WTC11 (cell line): ENCODE measurements at regions not wholly inside any gene's neighbourhood (a gene's known extent, or its start where the extent isn't known, plus 50 kb on each side); places are given as distances from the start of the nearest gene placed in this dataset.

Experiments used
- ATAC-seq: fragments of 200-7000 bp; cut with Tn5 transposase; 2 replicates; pipeline ENCODE4 v1.10.0; 2021; ENCODE audit warnings: mild to moderate bottlenecking, moderate library complexity
- CTCF ChIA-PET: fragments of 300-600 bp; sonication (Branson Sonifier 250); formaldehyde crosslinking; loops from one replicate; lab custom pipeline; 2021; ENCODE audit warnings: antibody characterized with exemption; lab: Charles Lee
- POLR2A ChIA-PET: fragments of 350-600 bp; sonication (Branson Sonifier 250); formaldehyde crosslinking; loops from one replicate; lab custom pipeline; 2021; ENCODE audit warnings: antibody characterized with exemption; lab: Charles Lee
- DNase-seq: peaks from one replicate; pipeline ENCODE4 v3.0.0; 2021; ENCODE audit warnings: low spot score
- H3K27ac Mint-ChIP-seq: 2 replicates; pipeline ENCODE4 v1.8.0; 2021; ENCODE audit warnings: mixed read lengths
- H3K27me3 Mint-ChIP-seq: 2 replicates; pipeline ENCODE4 v1.8.0; 2021; ENCODE audit warnings: low read depth, mild to moderate bottlenecking, moderate library complexity, mixed read lengths
- H3K36me3 Mint-ChIP-seq: 2 replicates; pipeline ENCODE4 v1.8.0; 2021; ENCODE audit warnings: mixed read lengths
- H3K4me1 Mint-ChIP-seq: 2 replicates; pipeline ENCODE4 v1.8.0; 2022; ENCODE audit warnings: mixed read lengths
- H3K4me3 Mint-ChIP-seq: 2 replicates; pipeline ENCODE4 v1.8.0; 2021; ENCODE audit warnings: mild to moderate bottlenecking, moderate library complexity, mixed read lengths
- H3K9me3 Mint-ChIP-seq: 2 replicates; pipeline ENCODE4 v1.8.0; 2021; ENCODE audit warnings: mixed read lengths
- CBFB ChIP-seq: sonication (generic); formaldehyde crosslinking; IDR thresholded peaks from 2 replicates; pipeline ENCODE4 v1.8.1; 2022; ENCODE audit warnings: mild to moderate bottlenecking, low read depth, missing genetic modification reagents
- CREM ChIP-seq: sonication (generic); formaldehyde crosslinking; IDR thresholded peaks from 2 replicates; pipeline ENCODE4 v1.8.1; 2022; ENCODE audit warnings: mild to moderate bottlenecking, missing genetic modification reagents, moderate library complexity
- ESRRA ChIP-seq: sonication (generic); formaldehyde crosslinking; IDR thresholded peaks from 2 replicates; pipeline ENCODE4 v1.8.1; 2022; ENCODE audit warnings: mild to moderate bottlenecking, missing genetic modification reagents, borderline replicate concordance
- FOXP1 ChIP-seq: sonication (generic); formaldehyde crosslinking; IDR thresholded peaks from 2 replicates; pipeline ENCODE4 v1.8.0; 2022; ENCODE audit warnings: missing genetic modification reagents, mild to moderate bottlenecking, moderate library complexity, borderline replicate concordance
- JUN ChIP-seq: sonication (generic); formaldehyde crosslinking; IDR thresholded peaks from 2 replicates; pipeline ENCODE4 v1.8.0; 2023; ENCODE audit warnings: mild to moderate bottlenecking, missing genetic modification reagents
- KAT7 ChIP-seq: sonication (generic); formaldehyde crosslinking; IDR thresholded peaks from 2 replicates; pipeline ENCODE4 v1.8.1; 2023; ENCODE audit warnings: missing genetic modification reagents, mild to moderate bottlenecking, borderline replicate concordance
- NFYB ChIP-seq: sonication (generic); formaldehyde crosslinking; conservative IDR thresholded peaks from 2 replicates; pipeline ENCODE4 v1.8.0; 2022; ENCODE audit warnings: low read depth, missing genetic modification reagents
- PRRX2 ChIP-seq: fragments of 250-450 bp; sonication (Bioruptor Pico); IDR thresholded peaks from 2 replicates; pipeline ENCODE4 v1.8.0; 2021; ENCODE audit warnings: mild to moderate bottlenecking
- RORB ChIP-seq: fragments of 250-450 bp; sonication (Bioruptor Pico); IDR thresholded peaks from 2 replicates; pipeline ENCODE4 v1.9.0; 2021; ENCODE audit warnings: mild to moderate bottlenecking
- SOX15 ChIP-seq: fragments of 250-450 bp; sonication (Bioruptor Pico); IDR thresholded peaks from 2 replicates; pipeline ENCODE4 v1.9.0; 2021; ENCODE audit warnings: mild to moderate bottlenecking
- TEAD1 ChIP-seq: sonication (generic); formaldehyde crosslinking; IDR thresholded peaks from 2 replicates; pipeline ENCODE4 v1.8.0; 2022; ENCODE audit warnings: mild to moderate bottlenecking, missing genetic modification reagents
- TEAD4 ChIP-seq: sonication (generic); formaldehyde crosslinking; IDR thresholded peaks from 2 replicates; pipeline ENCODE4 v1.8.0; 2022; ENCODE audit warnings: mild to moderate bottlenecking, missing genetic modification reagents
- ZNF138 ChIP-seq: sonication (generic); formaldehyde crosslinking; conservative IDR thresholded peaks from 2 replicates; pipeline ENCODE4 v1.8.1; 2022; ENCODE audit warnings: mild to moderate bottlenecking, moderate library complexity, missing genetic modification reagents
- ZNF232 ChIP-seq: sonication (generic); formaldehyde crosslinking; IDR thresholded peaks from 2 replicates; pipeline ENCODE4 v1.8.0; 2022; ENCODE audit warnings: mild to moderate bottlenecking, missing genetic modification reagents
- ZNF317 ChIP-seq: sonication (generic); formaldehyde crosslinking; IDR thresholded peaks from 2 replicates; pipeline ENCODE4 v1.8.1; 2023; ENCODE audit warnings: low read depth, mild to moderate bottlenecking, moderate library complexity, missing genetic modification reagents, borderline replicate concordance
- ZNF423 ChIP-seq: fragments of 250-450 bp; sonication (Bioruptor Pico); IDR thresholded peaks from 2 replicates; pipeline ENCODE4 v2.1.2; 2022; ENCODE audit warnings: mild to moderate bottlenecking, moderate library complexity
- TF ChIP-seq, protein P1 (sequence below): sonication (generic); formaldehyde crosslinking; IDR thresholded peaks from 2 replicates; pipeline ENCODE4 v1.8.1; 2022; ENCODE audit warnings: low read depth, mild to moderate bottlenecking, moderate library complexity, missing genetic modification reagents, borderline replicate concordance
- TF ChIP-seq, protein P2 (sequence below): fragments of 250-450 bp; sonication (Bioruptor Pico); IDR thresholded peaks from 2 replicates; pipeline ENCODE4 v1.9.0; 2021; ENCODE audit warnings: mild to moderate bottlenecking
- TF ChIP-seq, protein P3 (sequence below): fragments of 250-450 bp; sonication (Bioruptor Pico); IDR thresholded peaks from 2 replicates; pipeline ENCODE4 v1.9.0; 2021; ENCODE audit warnings: moderate library complexity, mild to moderate bottlenecking, inconsistent platforms, borderline replicate concordance
- TF ChIP-seq, protein P4 (sequence below): sonication (generic); formaldehyde crosslinking; IDR thresholded peaks from 2 replicates; pipeline ENCODE4 v1.8.1; 2023; ENCODE audit warnings: mild to moderate bottlenecking, missing genetic modification reagents, moderate library complexity
- TF ChIP-seq, protein P5 (sequence below): sonication (generic); formaldehyde crosslinking; IDR thresholded peaks from 2 replicates; pipeline ENCODE4 v1.8.1; 2022; ENCODE audit warnings: mild to moderate bottlenecking, missing genetic modification reagents, moderate library complexity, borderline replicate concordance

DNA sequence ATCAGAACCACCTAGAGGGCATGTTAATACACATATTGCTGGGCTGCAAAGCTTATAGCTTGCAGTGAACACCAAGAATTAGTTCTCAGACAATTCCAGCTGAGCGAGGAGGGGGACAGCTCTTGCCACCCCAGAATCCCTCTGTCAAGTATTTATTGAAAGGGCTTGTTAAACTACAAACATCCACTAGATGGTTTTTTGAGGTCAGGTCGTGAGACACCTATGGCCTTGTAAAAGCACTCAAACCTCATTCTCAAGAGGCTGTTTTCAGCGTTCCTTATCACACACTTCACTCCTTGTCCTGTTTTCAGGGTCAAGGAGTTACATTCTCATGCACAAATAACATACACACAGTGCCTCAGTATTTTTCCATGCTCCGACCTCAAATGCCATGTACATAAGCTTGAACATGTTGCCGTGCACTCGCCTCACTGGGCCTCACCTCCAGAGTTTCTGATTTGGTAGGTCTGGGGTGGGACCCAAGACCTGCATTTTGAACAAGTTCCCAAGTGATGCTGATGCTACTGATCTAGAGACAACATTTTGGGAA, 98.8 kb upstream of the PTPRR start:
- DNase-seq, result no peak
- CTCF ChIA-PET, result interaction anchor here (0.9 to 1.7 kb wide), 3 partner anchors 10 to 373 kb away, joined by 3 to 6 read pairs (median 4); no protein-coding TSS in a partner anchor

DNA sequence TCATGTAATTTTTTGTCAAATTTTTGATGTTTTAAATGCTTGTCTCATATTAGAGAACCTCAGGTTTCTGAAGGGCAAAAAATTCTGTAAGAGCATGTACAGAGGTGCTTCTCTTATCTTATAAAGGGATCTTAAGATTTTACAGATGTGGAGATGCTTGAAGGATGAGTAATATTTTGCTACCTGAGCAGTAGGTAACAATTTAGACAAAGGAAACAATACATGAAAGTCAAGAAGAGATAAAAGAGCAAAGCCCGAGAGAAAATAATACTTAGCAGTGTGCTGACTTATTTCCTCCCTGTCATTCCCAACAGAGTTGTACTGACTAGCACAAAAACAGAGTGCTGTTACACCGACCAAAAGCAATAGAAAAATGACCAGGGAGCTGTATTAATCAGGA, 98.1 kb upstream of the PTPRR start:
- CTCF ChIA-PET, result interaction anchor here (0.9 to 1.7 kb wide), 3 partner anchors 11 to 374 kb away, joined by 3 to 6 read pairs (median 4); no protein-coding TSS in a partner anchor
- no peaks in the 10 kb centered on the region for H3K27me3 Mint-ChIP-seq
- peaks cover 39% of the 10 kb centered on the region for H3K4me1 Mint-ChIP-seq
- ATAC-seq (no peak), DNase-seq (no peak)
- TF ChIP-seq, protein P1, sequence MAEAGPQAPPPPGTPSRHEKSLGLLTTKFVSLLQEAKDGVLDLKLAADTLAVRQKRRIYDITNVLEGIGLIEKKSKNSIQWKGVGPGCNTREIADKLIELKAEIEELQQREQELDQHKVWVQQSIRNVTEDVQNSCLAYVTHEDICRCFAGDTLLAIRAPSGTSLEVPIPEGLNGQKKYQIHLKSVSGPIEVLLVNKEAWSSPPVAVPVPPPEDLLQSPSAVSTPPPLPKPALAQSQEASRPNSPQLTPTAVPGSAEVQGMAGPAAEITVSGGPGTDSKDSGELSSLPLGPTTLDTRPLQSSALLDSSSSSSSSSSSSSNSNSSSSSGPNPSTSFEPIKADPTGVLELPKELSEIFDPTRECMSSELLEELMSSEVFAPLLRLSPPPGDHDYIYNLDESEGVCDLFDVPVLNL (CRISPR knock-in tag), result no peak
- TF ChIP-seq, all 79 proteins: peak for 0
- POLR2A ChIA-PET, result no interaction called here
- H3K36me3 Mint-ChIP-seq, result peaks cover 8% of the 10 kb centered on the region
- no peak overlapping the region for H3K4me3 Mint-ChIP-seq
- H3K27ac Mint-ChIP-seq, result no peak overlapping the region
- H3K9me3 Mint-ChIP-seq, result peaks cover 13% of the 10 kb centered on the region

More for the DNA sequence above, 98.8 kb upstream of the PTPRR start:
- H3K27ac Mint-ChIP-seq, result peak overlapping the region; percentile 7; the same call in 1 of the 2 replicates
- peak; percentile 16 for ATAC-seq
- H3K27me3 Mint-ChIP-seq, result no peaks in the 10 kb centered on the region
- TF ChIP-seq FOXP1 (CRISPR knock-in tag) (no peak), ZNF138 (CRISPR knock-in tag) (no peak), ZNF232 (CRISPR knock-in tag) (no peak), CREM (CRISPR knock-in tag) (no peak), PRRX2 (CRISPR knock-in tag) (no peak), RORB (no peak), ESRRA (CRISPR knock-in tag) (no peak), TEAD1 (CRISPR knock-in tag) (no peak), TEAD4 (CRISPR knock-in tag) (no peak), KAT7 (CRISPR knock-in tag) (no peak), ZNF423 (CRISPR knock-in tag) (no peak), JUN (CRISPR knock-in tag) (no peak), SOX15 (no peak), ZNF317 (CRISPR knock-in tag) (no peak), CBFB (no peak), NFYB (CRISPR knock-in tag) (no peak)
- TF ChIP-seq, protein P2, sequence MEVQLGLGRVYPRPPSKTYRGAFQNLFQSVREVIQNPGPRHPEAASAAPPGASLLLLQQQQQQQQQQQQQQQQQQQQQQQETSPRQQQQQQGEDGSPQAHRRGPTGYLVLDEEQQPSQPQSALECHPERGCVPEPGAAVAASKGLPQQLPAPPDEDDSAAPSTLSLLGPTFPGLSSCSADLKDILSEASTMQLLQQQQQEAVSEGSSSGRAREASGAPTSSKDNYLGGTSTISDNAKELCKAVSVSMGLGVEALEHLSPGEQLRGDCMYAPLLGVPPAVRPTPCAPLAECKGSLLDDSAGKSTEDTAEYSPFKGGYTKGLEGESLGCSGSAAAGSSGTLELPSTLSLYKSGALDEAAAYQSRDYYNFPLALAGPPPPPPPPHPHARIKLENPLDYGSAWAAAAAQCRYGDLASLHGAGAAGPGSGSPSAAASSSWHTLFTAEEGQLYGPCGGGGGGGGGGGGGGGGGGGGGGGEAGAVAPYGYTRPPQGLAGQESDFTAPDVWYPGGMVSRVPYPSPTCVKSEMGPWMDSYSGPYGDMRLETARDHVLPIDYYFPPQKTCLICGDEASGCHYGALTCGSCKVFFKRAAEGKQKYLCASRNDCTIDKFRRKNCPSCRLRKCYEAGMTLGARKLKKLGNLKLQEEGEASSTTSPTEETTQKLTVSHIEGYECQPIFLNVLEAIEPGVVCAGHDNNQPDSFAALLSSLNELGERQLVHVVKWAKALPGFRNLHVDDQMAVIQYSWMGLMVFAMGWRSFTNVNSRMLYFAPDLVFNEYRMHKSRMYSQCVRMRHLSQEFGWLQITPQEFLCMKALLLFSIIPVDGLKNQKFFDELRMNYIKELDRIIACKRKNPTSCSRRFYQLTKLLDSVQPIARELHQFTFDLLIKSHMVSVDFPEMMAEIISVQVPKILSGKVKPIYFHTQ, result no peak
- TF ChIP-seq, protein P3, sequence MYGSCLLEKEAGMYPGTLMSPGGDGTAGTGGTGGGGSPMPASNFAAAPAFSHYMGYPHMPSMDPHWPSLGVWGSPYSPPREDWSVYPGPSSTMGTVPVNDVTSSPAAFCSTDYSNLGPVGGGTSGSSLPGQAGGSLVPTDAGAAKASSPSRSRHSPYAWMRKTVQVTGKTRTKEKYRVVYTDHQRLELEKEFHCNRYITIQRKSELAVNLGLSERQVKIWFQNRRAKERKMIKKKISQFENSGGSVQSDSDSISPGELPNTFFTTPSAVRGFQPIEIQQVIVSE (CRISPR knock-in tag), result no peak
- TF ChIP-seq, protein P4, sequence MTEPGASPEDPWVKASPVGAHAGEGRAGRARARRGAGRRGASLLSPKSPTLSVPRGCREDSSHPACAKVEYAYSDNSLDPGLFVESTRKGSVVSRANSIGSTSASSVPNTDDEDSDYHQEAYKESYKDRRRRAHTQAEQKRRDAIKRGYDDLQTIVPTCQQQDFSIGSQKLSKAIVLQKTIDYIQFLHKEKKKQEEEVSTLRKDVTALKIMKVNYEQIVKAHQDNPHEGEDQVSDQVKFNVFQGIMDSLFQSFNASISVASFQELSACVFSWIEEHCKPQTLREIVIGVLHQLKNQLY, result no peak
- TF ChIP-seq, protein P5, sequence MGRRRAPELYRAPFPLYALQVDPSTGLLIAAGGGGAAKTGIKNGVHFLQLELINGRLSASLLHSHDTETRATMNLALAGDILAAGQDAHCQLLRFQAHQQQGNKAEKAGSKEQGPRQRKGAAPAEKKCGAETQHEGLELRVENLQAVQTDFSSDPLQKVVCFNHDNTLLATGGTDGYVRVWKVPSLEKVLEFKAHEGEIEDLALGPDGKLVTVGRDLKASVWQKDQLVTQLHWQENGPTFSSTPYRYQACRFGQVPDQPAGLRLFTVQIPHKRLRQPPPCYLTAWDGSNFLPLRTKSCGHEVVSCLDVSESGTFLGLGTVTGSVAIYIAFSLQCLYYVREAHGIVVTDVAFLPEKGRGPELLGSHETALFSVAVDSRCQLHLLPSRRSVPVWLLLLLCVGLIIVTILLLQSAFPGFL (CRISPR knock-in tag), result no peak
- peaks cover 13% of the 10 kb centered on the region for H3K9me3 Mint-ChIP-seq
- no peak overlapping the region for H3K4me3 Mint-ChIP-seq
- POLR2A ChIA-PET, result no interaction called here
- peaks cover 46% of the 10 kb centered on the region for H3K4me1 Mint-ChIP-seq
- H3K36me3 Mint-ChIP-seq, result peaks cover 8% of the 10 kb centered on the region
